ENCODE measurements at regions not wholly inside any gene's neighbourhood (a gene's known extent, or its start where the extent isn't known, plus 50 kb on each side); places are given as distances from the start of the nearest gene placed in this dataset.

- intact Hi-C loops (cut with DNase I), result no loop called here
- Histone ChIP-seq H3K4me1 (peaks cover 0 to 34% (median 13%) of the 10 kb centered on the region in 4 donors), H3K36me3 (no peaks in the 10 kb centered on the region), H3K27ac (peak overlapping the region; percentile 74 to 92 (median 84)), H3K4me3 (peak overlapping the region; percentile 72 to 93 (median 90)), H3K27me3 (no peaks in the 10 kb centered on the region), H3K9me3 (no peaks in the 10 kb centered on the region)
- TF ChIP-seq CTCF (IDR thresholded peaks at IDR 0.05) (no peak), POLR2A (IDR thresholded peaks at IDR 0.05) (no peak)
- DNase-seq (no peak), ATAC-seq (peak in 3 of 4 donors; percentile 1 to 8 (median 4))
- WGBS (ENCODE audit: insufficient coverage, low coverage, low lambda C conversion rate, missing lambda C conversion rate), result 0% methylated on average over 17 of the region's 40 CpGs
Observed at GRCh38 chr3:48088056-48088748, 72.0 kb upstream of the MAP4 start.

- peaks cover 0 to 44% (median 17%) of the 10 kb centered on the region in 4 donors for H3K4me1 ChIP-seq
- ATAC-seq (peak in 1 of 4 donors; percentile 1), DNase-seq (no peak)
- intact Hi-C loops (cut with DNase I), result no loop called here
- no peaks in the 10 kb centered on the region for H3K9me3 ChIP-seq
- no peaks in the 10 kb centered on the region for H3K36me3 ChIP-seq
- no peaks in the 10 kb centered on the region for H3K27me3 ChIP-seq
- TF ChIP-seq POLR2A (IDR thresholded peaks at IDR 0.05) (no peak), CTCF (IDR thresholded peaks at IDR 0.05) (no peak)
- peak overlapping the region; percentile 13 to 93 (median 72) for H3K4me3 ChIP-seq
- H3K27ac ChIP-seq, result peak overlapping the region; percentile 56 to 76 (median 62)
Observed at GRCh38 chr3:48086705-48087104, 70.5 kb upstream of the MAP4 start.

- H3K27me3 ChIP-seq, result no peaks in the 10 kb centered on the region
- H3K4me1 ChIP-seq, result peaks cover 0 to 44% (median 17%) of the 10 kb centered on the region in 4 donors
- TF ChIP-seq CTCF (IDR thresholded peaks at IDR 0.05) (no peak), POLR2A (IDR thresholded peaks at IDR 0.05) (no peak)
- H3K36me3 ChIP-seq, result no peaks in the 10 kb centered on the region
- no peaks in the 10 kb centered on the region for H3K9me3 ChIP-seq
- no peak for DNase-seq
- no peak for ATAC-seq
- intact Hi-C loops (cut with DNase I), result no loop called here
- 64% methylated on average over 1 of the region's 1 CpG for WGBS (ENCODE audit: insufficient coverage, low coverage, low lambda C conversion rate, missing lambda C conversion rate)
- H3K27ac ChIP-seq, result no peak overlapping the region
- H3K4me3 ChIP-seq, result no peak overlapping the region
Observed at GRCh38 chr3:48084929-48085328, 68.7 kb upstream of the MAP4 start.

- 54% methylated on average over 2 of the region's 2 CpGs for WGBS (ENCODE audit: insufficient coverage, low coverage, low lambda C conversion rate, missing lambda C conversion rate)
Observed at GRCh38 chr3:48084170-48084569, 68.0 kb upstream of the MAP4 start.

More at GRCh38 chr3:48084170-48084569, 68.0 kb upstream of the MAP4 start:
- Histone ChIP-seq H3K27ac (no peak overlapping the region), H3K4me1 (peaks cover 0 to 37% (median 17%) of the 10 kb centered on the region in 4 donors), H3K36me3 (no peaks in the 10 kb centered on the region), H3K27me3 (no peaks in the 10 kb centered on the region), H3K9me3 (no peaks in the 10 kb centered on the region), H3K4me3 (no peak overlapping the region)
- DNase-seq, result no peak
- intact Hi-C loops (cut with DNase I), result no loop called here
- TF ChIP-seq CTCF (IDR thresholded peaks at IDR 0.05) (no peak), POLR2A (IDR thresholded peaks at IDR 0.05) (no peak)
- ATAC-seq, result no peak

Data from right lobe of liver (tissue), 6 donors.